ENCODE measurements at regions not wholly inside any gene's neighbourhood (a gene's known extent, or its start where the extent isn't known, plus 50 kb on each side); places are given as distances from the start of the nearest gene placed in this dataset.

DNA sequence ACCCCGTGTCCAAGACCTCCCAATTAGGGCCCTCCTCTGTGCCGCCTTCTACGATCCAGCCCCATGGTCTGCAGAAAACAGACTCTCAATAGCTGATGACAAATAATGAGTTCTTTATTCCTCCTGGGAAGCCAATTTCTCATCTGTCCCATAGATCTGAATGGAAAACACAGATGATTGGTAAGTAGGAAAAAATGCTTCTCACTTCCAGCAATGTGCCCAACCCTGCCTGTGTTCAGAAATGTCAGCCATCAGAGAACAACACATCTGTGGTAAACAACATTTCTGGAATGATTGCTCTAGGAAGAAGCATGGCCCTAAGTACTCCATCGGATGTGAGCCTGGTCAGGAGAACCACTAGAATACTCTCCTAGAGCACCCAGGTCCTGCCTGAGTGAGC is 240.5 kb upstream of the HES1 start:
- no peaks in the 10 kb centered on the region for H3K4me1 ChIP-seq (ENCODE audit: control insufficient read depth, insufficient read depth, low read length)
- ChIA-PET CTCF (no interaction called here), POLR2A (no interaction called here)
- H3K36me3 ChIP-seq (ENCODE audit: control insufficient read depth in 2 of 2, insufficient read depth in 1 of 2, low read length in 2 of 2), result no peaks in the 10 kb centered on the region
- TF ChIP-seq ZNF530 (tag by site-specific recombination; IDR thresholded peaks at IDR 0.05; ENCODE audit: low read depth) (no peak), ZNF843 (tag by site-specific recombination; IDR thresholded peaks at IDR 0.05) (no peak), ZNF768 (tag by site-specific recombination; IDR thresholded peaks at IDR 0.05) (no peak)
- no peaks in the 10 kb centered on the region for H3K9me3 ChIP-seq (ENCODE audit: control insufficient read depth, insufficient read depth, low read depth, low read length)
- H3K27ac ChIP-seq (ENCODE audit: extremely low read depth, low read depth, low read length), result no peak overlapping the region
- H3K4me3 ChIP-seq (ENCODE audit: low read depth, low read length), result no peak overlapping the region

- TF ChIP-seq ZEB2 (tag by site-specific recombination; IDR thresholded peaks at IDR 0.05) (no peak), SETDB1 (IDR thresholded peaks at IDR 0.05; ENCODE audit: insufficient read length, low read length) (no peak), ZNF266 (tag by site-specific recombination; IDR thresholded peaks at IDR 0.05; ENCODE audit: low read depth) (no peak), ZNF404 (tag by site-specific recombination; IDR thresholded peaks at IDR 0.05) (no peak), ZNF521 (tag by site-specific recombination; IDR thresholded peaks at IDR 0.05) (no peak), ZNF274 (IDR thresholded peaks at IDR 0.05; ENCODE audit: low read length) (no peak), ZNF274 (tag by site-specific recombination; IDR thresholded peaks at IDR 0.05; ENCODE audit: borderline replicate concordance) (no peak), ZNF621 (tag by site-specific recombination; IDR thresholded peaks at IDR 0.05) (no peak), ZNF701 (tag by site-specific recombination; IDR thresholded peaks at IDR 0.05) (no peak), HOXC10 (CRISPR knock-in tag; IDR thresholded peaks at IDR 0.05) (no peak), EGR2 (tag by site-specific recombination; IDR thresholded peaks at IDR 0.05; ENCODE audit: low read depth) (no peak), ZNF391 (tag by site-specific recombination; IDR thresholded peaks at IDR 0.05; ENCODE audit: borderline replicate concordance, low read depth) (no peak), ZNF169 (tag by site-specific recombination; IDR thresholded peaks at IDR 0.05) (no peak), PRDM1 (tag by site-specific recombination; IDR thresholded peaks at IDR 0.05) (no peak), ZNF280D (tag by site-specific recombination; IDR thresholded peaks at IDR 0.05) (no peak), SP7 (tag by site-specific recombination; IDR thresholded peaks at IDR 0.05) (no peak), ZNF660 (tag by site-specific recombination; IDR thresholded peaks at IDR 0.05) (no peak), ZSCAN16 (tag by site-specific recombination; IDR thresholded peaks at IDR 0.05) (no peak), ZNF37A (tag by site-specific recombination; IDR thresholded peaks at IDR 0.05) (no peak)
- no peaks in the 10 kb centered on the region for H3K36me3 ChIP-seq (ENCODE audit: control insufficient read depth in 2 of 2, insufficient read depth in 1 of 2, low read length in 2 of 2)
- H3K4me1 ChIP-seq (ENCODE audit: control insufficient read depth, insufficient read depth, low read length), result no peaks in the 10 kb centered on the region
- no peaks in the 10 kb centered on the region for H3K9me3 ChIP-seq (ENCODE audit: control insufficient read depth, insufficient read depth, low read depth, low read length)
- ChIA-PET CTCF (no interaction called here), POLR2A (no interaction called here)
- no peak overlapping the region for H3K27ac ChIP-seq (ENCODE audit: extremely low read depth, low read depth, low read length)
- no peak overlapping the region for H3K4me3 ChIP-seq (ENCODE audit: low read depth, low read length)
Measured at GRCh38 chr3:193896419-193896818, 239.5 kb upstream of the HES1 start.

DNA sequence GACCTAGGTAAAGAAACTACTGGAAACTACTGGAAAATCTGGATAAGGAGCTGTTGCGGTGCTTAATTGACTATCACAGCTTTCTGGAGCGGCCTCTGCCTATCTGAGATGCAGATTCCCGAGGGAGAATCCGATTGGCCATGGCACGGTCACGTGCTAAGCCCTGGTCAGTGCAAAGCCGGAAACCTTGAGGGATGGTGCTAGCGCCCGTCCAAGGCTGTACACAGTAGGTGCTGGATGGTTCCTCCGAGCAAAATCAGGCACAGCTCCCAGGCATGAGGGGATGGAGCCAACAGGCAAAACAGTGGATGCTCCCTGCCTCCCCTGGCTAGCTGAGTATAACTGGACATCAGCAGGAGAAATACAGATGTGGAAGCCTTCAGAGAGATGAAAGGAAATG is 238.7 kb upstream of the HES1 start:
- H3K4me1 ChIP-seq (ENCODE audit: control insufficient read depth, insufficient read depth, low read length), result no peaks in the 10 kb centered on the region
- H3K9me3 ChIP-seq (ENCODE audit: control insufficient read depth, insufficient read depth, low read depth, low read length), result no peaks in the 10 kb centered on the region
- H3K4me3 ChIP-seq (ENCODE audit: low read depth, low read length), result no peak overlapping the region
- POLR2A ChIA-PET, result no interaction called here
- TF ChIP-seq ZSCAN4 (tag by site-specific recombination; IDR thresholded peaks at IDR 0.05) (no peak), ZNF398 (tag by site-specific recombination; IDR thresholded peaks at IDR 0.05) (no peak)
- H3K27ac ChIP-seq (ENCODE audit: extremely low read depth, low read depth, low read length), result no peak overlapping the region
- no peaks in the 10 kb centered on the region for H3K36me3 ChIP-seq (ENCODE audit: control insufficient read depth in 2 of 2, insufficient read depth in 1 of 2, low read length in 2 of 2)
- CTCF ChIA-PET, result interaction anchor here (0.6 kb wide), 2 partner anchors 108 to 1453 kb away, joined by 4 to 5 read pairs; no protein-coding TSS in a partner anchor

Data from HEK293 (cell line).